ENCODE measurements at regions not wholly inside any gene's neighbourhood (a gene's known extent, or its start where the extent isn't known, plus 50 kb on each side); places are given as distances from the start of the nearest gene placed in this dataset.

DNA sequence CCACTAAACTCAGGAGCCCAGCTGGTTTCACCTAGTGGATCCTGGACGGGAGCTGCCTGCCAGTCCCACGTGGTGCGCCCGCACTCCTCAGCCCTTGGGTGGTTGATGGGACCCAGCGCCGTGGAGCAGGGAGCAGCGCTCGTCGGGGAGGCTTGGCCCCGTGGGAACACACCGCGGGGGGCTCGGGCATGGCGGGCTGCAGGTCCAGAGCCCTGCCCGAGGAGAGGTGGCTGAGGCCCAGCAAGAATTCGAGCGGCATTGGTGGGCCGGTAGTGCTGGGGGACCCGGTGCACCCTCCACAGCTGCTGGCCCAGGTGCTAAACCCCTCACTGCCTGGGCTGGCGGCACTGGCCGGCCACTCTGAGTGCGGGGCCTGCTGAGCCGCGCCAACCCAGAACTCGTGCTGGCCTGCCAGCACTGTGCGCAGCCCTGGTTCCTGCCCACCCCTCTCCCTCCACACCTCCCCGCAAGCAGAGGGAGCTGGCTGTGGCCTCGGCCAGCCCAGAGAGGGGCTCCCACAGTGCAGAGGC lies 137.3 kb downstream of the TRIB2 start:
- Histone ChIP-seq H3K9me3 (no peaks in the 10 kb centered on the region), H3K27ac (ENCODE audit: low read length) (no peak overlapping the region), H3K4me3 (ENCODE audit: control insufficient read depth in 1 of 2, extremely low read depth in 1 of 2, low read length in 1 of 2) (no peak overlapping the region), H3K36me3 (ENCODE audit: control insufficient read depth in 2 of 2, extremely low read depth in 1 of 2, insufficient read depth in 1 of 2, low read length in 1 of 2) (no peaks in the 10 kb centered on the region), H3K4me1 (ENCODE audit: control insufficient read depth in 1 of 2, extremely low read depth in 1 of 2, insufficient read depth in 2 of 2, low read length in 2 of 2) (peaks cover 29 to 34% of the 10 kb centered on the region in 2 experiments), H3K27me3 (replicated peaks in 1 of 2; ENCODE audit: control insufficient read depth in 2 of 2, extremely low read depth in 1 of 2, insufficient read depth in 2 of 2, low read length in 1 of 2) (peaks cover 3 to 4% of the 10 kb centered on the region in 2 experiments)
- peaks cover 0 to 9% (median 0%) of the 10 kb centered on the region in 3 donors for H3K4me1 Mint-ChIP-seq
- DNase-seq (no peak), ATAC-seq (replicated peaks in 1 of 4) (no peak)
- peaks cover 8 to 12% of the 10 kb centered on the region in 2 donors for H3K27me3 Mint-ChIP-seq
- H3K36me3 Mint-ChIP-seq = no peaks in the 10 kb centered on the region
- H3K9me3 Mint-ChIP-seq = peaks cover 0 to under 1% (median 0%) of the 10 kb centered on the region in 3 donors
- CTCF ChIA-PET = interaction anchor here in 1 of 2 donors (1.3 kb wide), 1 partner anchor 11 kb away, joined by 4 read pairs; no protein-coding TSS in a partner anchor
- 85% methylated on average over 25 of the region's 28 CpGs for WGBS (ENCODE audit: insufficient coverage)
- POLR2A ChIA-PET = no interaction called here
- no peak overlapping the region for H3K4me3 Mint-ChIP-seq
- no peak overlapping the region for H3K27ac Mint-ChIP-seq

DNA sequence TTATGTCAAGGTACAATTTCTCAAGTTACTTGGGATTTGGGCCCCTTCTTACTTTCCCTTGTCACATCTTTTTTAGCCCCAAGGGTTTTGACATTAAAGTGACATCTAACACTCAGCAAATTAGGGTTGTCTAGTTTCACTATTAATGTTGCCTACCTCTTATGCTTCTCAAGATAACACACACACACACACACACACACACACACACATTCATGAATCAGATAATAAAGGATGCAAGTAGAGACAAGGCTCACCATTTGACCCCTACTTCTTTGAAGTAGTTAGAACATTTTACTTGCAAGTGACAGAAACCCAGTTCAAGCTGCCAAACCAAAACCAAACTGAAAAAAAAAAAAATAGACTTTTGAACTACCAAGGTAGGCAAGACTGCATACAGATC lies 138.8 kb downstream of the TRIB2 start:
- Mint-ChIP-seq H3K4me3 (no peak overlapping the region), H3K27ac (no peak overlapping the region)
- DNase-seq = peak in 1 of 35 experiments; percentile 22

DNA sequence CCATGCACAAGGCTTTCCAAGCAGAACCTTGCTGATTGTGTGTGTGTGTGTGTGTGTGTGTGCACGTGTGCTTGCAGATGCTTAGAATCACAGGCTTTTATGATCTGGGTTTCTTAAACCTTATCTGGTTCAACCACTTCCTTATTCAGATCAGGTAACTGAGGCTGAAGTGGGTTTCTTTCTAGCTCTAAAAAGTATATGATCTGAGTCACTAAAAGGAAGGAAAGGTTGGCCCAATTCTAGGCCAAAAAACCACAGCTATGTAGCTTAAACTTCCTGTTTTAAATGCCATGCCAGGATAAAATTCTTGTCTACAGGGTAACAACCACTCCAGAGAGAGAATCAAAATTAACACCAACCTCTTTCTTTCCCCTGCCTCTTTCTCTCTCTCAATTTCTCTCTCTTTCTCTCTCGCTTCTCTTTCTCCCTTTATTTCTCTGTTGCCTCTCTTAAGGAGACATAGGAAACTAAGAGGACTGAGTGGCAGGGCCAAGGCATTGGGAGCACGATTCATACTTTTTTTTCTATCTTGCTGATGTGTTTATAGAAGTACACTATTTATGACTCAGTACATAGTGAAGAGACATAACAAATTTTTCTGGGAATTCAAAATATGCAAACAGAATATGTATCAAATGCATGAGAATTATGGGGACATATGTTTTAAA lies 140.3 kb downstream of the TRIB2 start:
- DNase-seq (peak in 30 of 35 experiments; percentile 2 to 69 (median 18)), ATAC-seq (replicated peaks in 1 of 4) (peak; percentile 92 to 97 (median 96))
- H3K27ac Mint-ChIP-seq = peak overlapping the region; percentile 50 to 62
- no peaks in the 10 kb centered on the region for H3K36me3 Mint-ChIP-seq
- no peaks in the 10 kb centered on the region for H3K9me3 ChIP-seq
- CTCF ChIA-PET = interaction anchor here (0.7 to 0.9 kb wide), 3 partner anchors 41 to 351 kb away, joined by 3 to 4 read pairs (median 3); no protein-coding TSS in a partner anchor
- H3K27me3 Mint-ChIP-seq = peaks cover 0 to 6% of the 10 kb centered on the region in 2 donors
- H3K4me3 Mint-ChIP-seq = no peak overlapping the region
- H3K27me3 ChIP-seq (replicated peaks in 1 of 2; ENCODE audit: control insufficient read depth in 2 of 2, extremely low read depth in 1 of 2, insufficient read depth in 2 of 2, low read length in 1 of 2) = peaks cover 3 to 4% of the 10 kb centered on the region in 2 experiments
- peaks cover 0 to 7% (median 5%) of the 10 kb centered on the region in 3 donors for H3K9me3 Mint-ChIP-seq
- no CpG with 5 or more reads among the region's 3 CpGs for WGBS (ENCODE audit: insufficient coverage)
- POLR2A ChIA-PET = interaction anchor here in 1 of 2 donors (0.6 to 0.9 kb wide), 3 partner anchors 42 to 1752 kb away, joined by 3 to 4 read pairs (median 4); no protein-coding TSS in a partner anchor
- H3K4me1 ChIP-seq (ENCODE audit: control insufficient read depth in 1 of 2, extremely low read depth in 1 of 2, insufficient read depth in 2 of 2, low read length in 2 of 2) = peaks cover 34 to 40% of the 10 kb centered on the region in 2 experiments
- no peak overlapping the region for H3K27ac ChIP-seq (ENCODE audit: low read length)
- H3K4me3 ChIP-seq (ENCODE audit: control insufficient read depth in 1 of 2, extremely low read depth in 1 of 2, low read length in 1 of 2) = no peak overlapping the region
- peaks cover 10 to 19% (median 19%) of the 10 kb centered on the region in 3 donors for H3K4me1 Mint-ChIP-seq
- no peaks in the 10 kb centered on the region for H3K36me3 ChIP-seq (ENCODE audit: control insufficient read depth in 2 of 2, extremely low read depth in 1 of 2, insufficient read depth in 1 of 2, low read length in 1 of 2)

More for the DNA sequence above, 138.8 kb downstream of the TRIB2 start:
- no peak overlapping the region for H3K27ac ChIP-seq (ENCODE audit: low read length)
- peaks cover 3 to 4% of the 10 kb centered on the region in 2 experiments for H3K27me3 ChIP-seq (replicated peaks in 1 of 2; ENCODE audit: control insufficient read depth in 2 of 2, extremely low read depth in 1 of 2, insufficient read depth in 2 of 2, low read length in 1 of 2)
- H3K9me3 Mint-ChIP-seq = peaks cover 0 to 7% (median 5%) of the 10 kb centered on the region in 3 donors
- peaks cover 4 to 6% of the 10 kb centered on the region in 2 donors for H3K27me3 Mint-ChIP-seq
- CTCF ChIA-PET = interaction anchor here (0.6 to 0.7 kb wide), 3 partner anchors 77 to 1014 kb away, joined by 3 read pairs; no protein-coding TSS in a partner anchor
- H3K36me3 ChIP-seq (ENCODE audit: control insufficient read depth in 2 of 2, extremely low read depth in 1 of 2, insufficient read depth in 1 of 2, low read length in 1 of 2) = no peaks in the 10 kb centered on the region
- H3K36me3 Mint-ChIP-seq = no peaks in the 10 kb centered on the region
- H3K4me1 Mint-ChIP-seq = peaks cover 0 to 6% (median 6%) of the 10 kb centered on the region in 3 donors
- peaks cover 30 to 34% of the 10 kb centered on the region in 2 experiments for H3K4me1 ChIP-seq (ENCODE audit: control insufficient read depth in 1 of 2, extremely low read depth in 1 of 2, insufficient read depth in 2 of 2, low read length in 2 of 2)
- H3K9me3 ChIP-seq = no peaks in the 10 kb centered on the region
- H3K4me3 ChIP-seq (ENCODE audit: control insufficient read depth in 1 of 2, extremely low read depth in 1 of 2, low read length in 1 of 2) = no peak overlapping the region
- POLR2A ChIA-PET = no interaction called here
- ATAC-seq (replicated peaks in 1 of 4) = no peak

DNA sequence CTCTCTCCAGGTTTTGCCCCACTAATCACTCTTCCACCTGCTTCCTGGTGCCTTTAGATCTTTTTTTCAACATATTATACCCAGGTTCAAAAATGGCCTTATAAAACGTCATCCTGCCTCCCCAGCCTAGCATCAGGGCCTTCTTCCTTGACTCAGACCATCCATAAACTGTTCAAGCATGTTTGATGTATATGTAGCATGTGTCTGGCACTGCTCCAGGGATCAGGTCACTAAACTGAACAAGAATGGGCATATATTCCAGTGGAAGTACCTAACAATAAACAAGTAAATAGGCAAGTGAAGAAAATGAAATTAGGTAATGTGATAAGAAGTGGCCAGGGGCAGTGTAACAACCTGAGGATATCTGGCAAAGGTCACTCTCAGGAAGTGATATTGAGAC lies 141.2 kb downstream of the TRIB2 start:
- peaks cover 34 to 40% of the 10 kb centered on the region in 2 experiments for H3K4me1 ChIP-seq (ENCODE audit: control insufficient read depth in 1 of 2, extremely low read depth in 1 of 2, insufficient read depth in 2 of 2, low read length in 2 of 2)
- no peak overlapping the region for H3K27ac Mint-ChIP-seq
- DNase-seq (no peak), ATAC-seq (replicated peaks in 1 of 4) (no peak)
- peaks cover 0 to 6% of the 10 kb centered on the region in 2 donors for H3K27me3 Mint-ChIP-seq
- H3K27ac ChIP-seq (ENCODE audit: low read length) = no peak overlapping the region
- H3K4me3 ChIP-seq (ENCODE audit: control insufficient read depth in 1 of 2, extremely low read depth in 1 of 2, low read length in 1 of 2) = no peak overlapping the region
- CTCF ChIA-PET = no interaction called here
- no peaks in the 10 kb centered on the region for H3K36me3 ChIP-seq (ENCODE audit: control insufficient read depth in 2 of 2, extremely low read depth in 1 of 2, insufficient read depth in 1 of 2, low read length in 1 of 2)
- POLR2A ChIA-PET = no interaction called here
- no peaks in the 10 kb centered on the region for H3K36me3 Mint-ChIP-seq
- peaks cover 2 to 4% of the 10 kb centered on the region in 2 experiments for H3K27me3 ChIP-seq (replicated peaks in 1 of 2; ENCODE audit: control insufficient read depth in 2 of 2, extremely low read depth in 1 of 2, insufficient read depth in 2 of 2, low read length in 1 of 2)
- no peak overlapping the region for H3K4me3 Mint-ChIP-seq
- H3K9me3 ChIP-seq = no peaks in the 10 kb centered on the region
- H3K9me3 Mint-ChIP-seq = peaks cover 1 to 11% (median 5%) of the 10 kb centered on the region in 3 donors
- no CpG with 5 or more reads among the region's 1 CpG for WGBS (ENCODE audit: insufficient coverage)
- H3K4me1 Mint-ChIP-seq = peaks cover 10 to 24% (median 21%) of the 10 kb centered on the region in 3 donors

DNA sequence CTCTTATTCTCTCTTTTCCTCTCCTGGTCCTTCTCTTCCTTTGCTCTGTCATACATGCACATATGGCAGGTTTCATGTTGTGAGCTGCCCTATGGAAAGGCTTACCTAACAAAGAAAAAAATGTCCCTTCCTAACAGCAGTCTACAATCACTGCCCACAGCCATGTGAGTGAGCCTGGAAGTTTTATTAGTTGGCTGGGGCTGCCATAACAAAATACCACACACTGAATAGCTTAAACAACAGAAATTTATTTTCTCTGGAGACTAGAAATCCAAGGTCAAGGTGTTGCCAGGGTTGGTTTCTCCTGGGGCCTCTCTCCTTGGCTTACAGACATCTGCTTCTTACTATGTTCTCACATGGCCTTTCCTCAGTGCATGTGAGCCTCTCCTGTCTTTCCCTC lies 142.1 kb downstream of the TRIB2 start:
- no peak overlapping the region for H3K4me3 Mint-ChIP-seq
- H3K4me1 Mint-ChIP-seq = peaks cover 10 to 24% (median 21%) of the 10 kb centered on the region in 3 donors
- no peak for ATAC-seq (replicated peaks in 1 of 4)
- peaks cover 10 to 20% (median 10%) of the 10 kb centered on the region in 3 donors for H3K9me3 Mint-ChIP-seq
- Histone ChIP-seq H3K4me3 (ENCODE audit: control insufficient read depth in 1 of 2, extremely low read depth in 1 of 2, low read length in 1 of 2) (no peak overlapping the region), H3K4me1 (ENCODE audit: control insufficient read depth in 1 of 2, extremely low read depth in 1 of 2, insufficient read depth in 2 of 2, low read length in 2 of 2) (peaks cover 34 to 40% of the 10 kb centered on the region in 2 experiments), H3K27ac (ENCODE audit: low read length) (no peak overlapping the region), H3K36me3 (ENCODE audit: control insufficient read depth in 2 of 2, extremely low read depth in 1 of 2, insufficient read depth in 1 of 2, low read length in 1 of 2) (peaks cover 0 to 2% of the 10 kb centered on the region in 2 donors), H3K9me3 (peaks cover 2% of the 10 kb centered on the region), H3K27me3 (replicated peaks in 1 of 2; ENCODE audit: control insufficient read depth in 2 of 2, extremely low read depth in 1 of 2, insufficient read depth in 2 of 2, low read length in 1 of 2) (peaks cover 0 to 4% of the 10 kb centered on the region in 2 experiments)
- ChIA-PET POLR2A (no interaction called here), CTCF (no interaction called here)
- H3K36me3 Mint-ChIP-seq = peaks cover 4% of the 10 kb centered on the region
- peaks cover 0 to 6% of the 10 kb centered on the region in 2 donors for H3K27me3 Mint-ChIP-seq
- DNase-seq = no peak
- H3K27ac Mint-ChIP-seq = no peak overlapping the region

DNA sequence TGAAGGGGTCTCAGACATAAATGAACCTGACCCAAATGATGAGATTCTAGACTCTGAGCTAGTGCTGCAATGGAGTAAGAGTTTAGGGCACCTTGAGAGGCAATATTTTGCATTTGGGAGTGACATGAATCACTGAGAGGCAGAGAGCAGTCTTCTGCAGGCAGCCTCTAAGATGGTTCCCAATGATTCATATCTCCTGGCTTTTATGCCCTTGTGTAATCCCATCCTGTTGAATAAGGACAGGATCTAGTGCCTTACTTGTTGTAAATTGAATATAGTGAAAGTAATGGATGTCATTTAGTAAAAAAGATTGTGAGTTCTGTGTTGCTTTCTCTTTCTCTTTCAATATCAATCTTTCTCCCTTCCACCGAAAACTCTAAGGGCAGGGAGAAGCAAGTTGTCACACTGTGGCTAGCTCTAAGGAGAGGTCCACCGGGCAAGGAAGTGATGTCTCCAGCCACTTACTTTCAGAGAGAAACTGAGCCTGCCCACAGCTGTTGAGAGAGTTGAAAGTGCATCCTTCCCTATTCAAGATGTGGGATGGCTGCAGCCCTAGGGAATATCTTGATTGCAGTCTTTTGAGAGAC lies 144.7 kb downstream of the TRIB2 start:
- peaks cover 10 to 24% (median 21%) of the 10 kb centered on the region in 3 donors for H3K4me1 Mint-ChIP-seq
- H3K27ac ChIP-seq (ENCODE audit: low read length) = peak overlapping the region; percentile 40
- peaks cover 7% of the 10 kb centered on the region for H3K36me3 Mint-ChIP-seq
- H3K9me3 ChIP-seq = peaks cover 3% of the 10 kb centered on the region
- DNase-seq (peak in 1 of 35 experiments; percentile 12), ATAC-seq (replicated peaks in 1 of 4) (no peak)
- CTCF ChIA-PET = no interaction called here
- POLR2A ChIA-PET = no interaction called here
- peaks cover 21 to 30% of the 10 kb centered on the region in 2 experiments for H3K4me1 ChIP-seq (ENCODE audit: control insufficient read depth in 1 of 2, extremely low read depth in 1 of 2, insufficient read depth in 2 of 2, low read length in 2 of 2)
- WGBS (ENCODE audit: insufficient coverage) = no CpG with 5 or more reads among the region's 2 CpGs
- no peaks in the 10 kb centered on the region for H3K27me3 Mint-ChIP-seq
- H3K27ac Mint-ChIP-seq = peak overlapping the region; percentile 41 to 72
- no peak overlapping the region for H3K4me3 ChIP-seq (ENCODE audit: control insufficient read depth in 1 of 2, extremely low read depth in 1 of 2, low read length in 1 of 2)
- H3K36me3 ChIP-seq (ENCODE audit: control insufficient read depth in 2 of 2, extremely low read depth in 1 of 2, insufficient read depth in 1 of 2, low read length in 1 of 2) = peaks cover 0 to 2% of the 10 kb centered on the region in 2 donors
- peaks cover 13 to 40% (median 20%) of the 10 kb centered on the region in 3 donors for H3K9me3 Mint-ChIP-seq
- peak overlapping the region; percentile 19 to 32 (median 30) for H3K4me3 Mint-ChIP-seq
- H3K27me3 ChIP-seq (replicated peaks in 1 of 2; ENCODE audit: control insufficient read depth in 2 of 2, extremely low read depth in 1 of 2, insufficient read depth in 2 of 2, low read length in 1 of 2) = no peaks in the 10 kb centered on the region

Measured in T-cell (primary cell).